Mucosa of gallbladder (tissue), 1 donor: ENCODE measurements at regions not wholly inside any gene's neighbourhood (a gene's known extent, or its start where the extent isn't known, plus 50 kb on each side); places are given as distances from the start of the nearest gene placed in this dataset.

ENCODE experiments used
- DNase-seq: peaks from one replicate; pipeline ENCODE4 v3.0.0-alpha.2; 2020; ENCODE audit warnings: low spot score
- donor health status: DM: no; HTN: no; CAD: no.

- DNase-seq = no peak
Observed at GRCh38 chr15:77557564-77557963, 75.1 kb downstream of the LINGO1 start.

DNA sequence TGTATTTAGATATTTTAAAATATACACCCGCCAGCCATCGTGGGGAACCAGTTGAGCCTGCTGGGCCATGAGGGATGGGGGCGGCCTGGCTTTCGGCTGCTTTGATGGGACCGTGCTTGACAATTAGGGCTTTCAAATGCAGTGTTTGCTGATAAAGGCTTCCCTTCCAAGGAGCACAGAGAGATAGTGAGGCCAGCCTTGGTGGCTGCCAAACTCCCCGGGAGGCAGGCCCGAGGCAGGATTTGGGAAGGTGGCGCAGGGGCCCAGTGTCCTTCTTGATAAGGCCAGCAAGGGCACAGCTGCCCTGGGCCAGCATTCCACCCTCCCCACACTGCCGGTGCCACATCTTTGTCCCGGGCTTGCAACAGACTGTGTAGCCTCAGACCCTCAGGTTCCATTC, 75.6 kb downstream of the LINGO1 start:
- DNase-seq = no peak

GRCh38 chr15:77556622-77557021, 76.1 kb downstream of the LINGO1 start:
- no peak for DNase-seq

GRCh38 chr15:77555232-77555631, 77.5 kb downstream of the LINGO1 start:
- no peak for DNase-seq

DNA sequence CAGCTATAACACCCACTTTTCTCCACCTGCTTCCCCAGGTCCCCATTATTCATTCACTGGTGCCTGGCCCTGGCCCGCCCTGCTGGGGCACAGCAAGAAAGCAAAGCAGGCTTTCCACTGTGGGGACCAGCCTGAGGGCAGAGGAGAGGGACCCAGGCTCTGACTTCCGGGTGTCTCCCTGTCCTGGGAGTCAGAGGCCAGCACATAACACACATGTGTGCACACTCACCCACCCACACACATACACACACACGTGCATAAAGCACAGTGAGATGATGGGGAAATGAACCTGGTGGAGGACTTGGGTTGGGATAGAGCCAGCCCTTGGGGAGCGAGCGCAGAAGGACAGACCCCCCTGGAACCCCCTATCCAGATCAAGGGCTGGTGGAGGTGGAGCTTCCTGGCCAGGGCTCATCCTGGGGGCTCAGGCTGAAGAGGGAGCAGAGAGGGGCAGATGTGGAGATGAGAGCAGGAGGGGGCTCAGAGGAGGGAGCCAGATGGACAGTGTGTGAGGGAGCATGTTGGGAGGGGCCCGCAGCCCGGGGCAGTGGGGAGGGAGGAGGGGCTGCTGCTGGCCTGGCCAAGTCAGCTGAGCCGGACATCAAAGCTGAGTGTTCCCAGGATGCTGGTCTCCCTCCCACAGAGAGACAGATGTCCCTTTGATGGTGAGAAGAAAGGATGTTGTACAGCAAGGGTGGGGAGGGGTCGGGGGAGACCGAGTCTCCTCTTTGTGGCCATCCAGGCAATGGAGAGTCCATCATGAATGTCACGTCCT, 78.2 kb downstream of the LINGO1 start:
- DNase-seq = no peak

GRCh38 chr15:77553695-77554094, 79.0 kb downstream of the LINGO1 start:
- DNase-seq = no peak

DNA sequence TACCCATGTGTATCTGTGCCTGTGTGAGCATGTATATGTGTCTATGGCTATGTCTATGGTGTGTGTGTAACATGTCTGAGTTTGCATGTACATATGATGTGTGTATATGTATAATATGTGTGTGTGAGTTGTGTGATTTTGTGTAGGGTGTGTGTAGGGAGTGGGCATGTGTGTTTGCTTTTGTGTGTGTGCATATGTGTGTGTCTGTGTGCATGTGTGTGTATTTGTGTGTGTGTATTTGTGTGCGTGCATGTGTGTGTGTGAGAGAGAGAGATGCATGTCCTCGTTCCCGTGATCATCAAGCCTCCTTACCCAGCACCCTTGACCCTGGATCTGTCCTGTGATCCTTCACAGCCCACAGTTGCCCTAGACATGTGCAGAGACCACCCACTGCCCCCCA, 79.5 kb downstream of the LINGO1 start:
- no peak for DNase-seq

DNA sequence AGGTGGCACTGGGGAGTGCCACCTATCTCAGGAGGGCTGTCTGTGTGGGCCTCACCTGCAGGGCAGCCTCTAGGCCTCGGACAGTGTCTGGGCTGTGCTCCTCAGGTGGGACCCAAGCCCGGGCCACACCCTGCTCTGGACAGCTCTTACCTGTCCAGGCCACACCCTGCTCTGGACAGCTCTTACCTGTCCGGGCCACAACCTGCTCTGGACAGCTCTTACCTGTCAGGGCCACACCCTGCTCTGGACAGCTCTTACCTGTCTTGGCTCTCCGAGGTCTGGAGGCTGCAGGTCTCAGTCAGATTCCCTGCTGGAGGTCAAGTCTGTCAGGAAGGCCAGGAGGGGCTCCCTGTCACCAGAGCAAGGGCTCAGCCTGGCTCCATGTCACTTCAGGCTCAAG, 80.6 kb downstream of the LINGO1 start:
- no peak for DNase-seq

DNA sequence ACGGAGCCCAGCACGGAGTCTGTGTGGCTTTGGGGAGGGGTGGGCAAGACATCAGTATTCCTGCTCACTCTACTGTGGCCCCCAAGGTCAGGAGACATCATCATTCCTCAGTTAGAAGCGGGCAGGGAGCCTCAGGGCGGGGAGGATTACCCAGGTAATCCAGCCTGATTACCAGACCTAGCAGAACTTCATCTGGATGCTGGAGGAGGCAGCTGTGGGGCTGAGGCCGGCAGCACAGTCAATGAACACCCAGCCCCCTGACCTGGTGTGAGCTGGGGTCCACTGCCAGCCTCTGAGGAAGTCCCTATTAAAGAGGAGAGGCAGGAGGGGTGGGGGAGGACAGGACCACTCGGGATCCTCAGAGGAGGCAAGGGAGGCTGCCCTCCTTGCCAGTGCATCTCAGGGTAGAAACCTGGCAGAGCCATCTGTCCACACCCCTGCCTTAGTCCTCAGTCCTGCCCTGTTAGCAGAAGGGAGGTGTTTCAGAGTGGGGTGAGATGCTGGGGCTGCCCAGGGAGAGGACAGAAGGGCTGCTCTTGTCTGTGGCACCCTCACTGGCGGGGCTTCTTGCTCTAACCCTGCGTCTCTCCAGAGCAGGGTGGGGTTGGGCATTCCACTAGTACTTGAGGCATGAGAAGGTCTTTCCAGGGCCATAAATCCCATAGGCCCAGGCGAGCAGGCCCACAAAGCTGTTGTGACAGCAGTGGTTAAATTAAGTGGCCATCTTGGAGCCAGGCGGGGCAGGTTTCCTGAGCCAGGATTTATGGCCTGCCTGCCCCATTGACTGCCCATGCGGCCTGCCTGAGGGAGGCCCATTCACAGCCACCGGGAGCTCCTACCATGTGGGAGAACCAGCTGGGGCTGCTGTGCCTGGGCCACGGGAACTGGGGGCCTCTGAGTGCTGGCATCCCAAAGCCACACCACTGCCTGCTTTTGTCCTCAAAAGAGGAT, 82.1 kb downstream of the LINGO1 start:
- no peak for DNase-seq

DNA sequence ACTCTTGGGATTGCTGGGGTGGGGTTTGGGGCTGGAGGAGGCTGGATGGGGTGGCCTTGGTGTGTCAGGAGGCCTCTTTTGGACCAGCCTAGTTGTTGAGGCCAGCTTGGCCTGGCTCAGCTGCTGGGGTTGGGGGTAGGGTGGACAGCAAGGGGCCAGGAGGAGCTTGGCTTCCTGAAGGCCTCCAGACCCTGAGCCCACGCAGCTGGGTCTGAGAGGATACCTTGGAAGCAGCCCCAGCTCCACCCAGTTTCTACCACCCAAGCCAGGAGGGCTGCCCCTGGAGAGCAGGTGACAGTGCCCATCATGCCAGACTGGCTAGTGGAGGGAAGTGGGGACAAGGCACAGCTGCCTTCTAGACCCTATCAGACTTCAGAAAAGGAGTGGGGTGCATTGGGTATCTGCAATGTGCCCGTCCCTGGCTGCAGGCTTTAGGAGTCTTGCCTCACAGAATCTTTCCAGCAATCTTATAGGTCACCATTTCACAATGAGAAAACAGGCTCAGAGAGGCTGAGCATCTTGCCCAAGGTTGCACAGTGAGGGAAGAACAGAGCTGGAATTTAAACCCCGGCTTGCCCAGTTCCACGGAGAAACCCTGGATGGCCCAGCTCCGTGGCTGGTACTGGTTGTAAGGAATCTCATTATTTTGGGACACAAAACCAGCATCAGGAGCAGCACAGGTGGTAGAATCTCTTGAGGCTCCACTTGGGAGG, 83.0 kb downstream of the LINGO1 start:
- no peak for DNase-seq

DNA sequence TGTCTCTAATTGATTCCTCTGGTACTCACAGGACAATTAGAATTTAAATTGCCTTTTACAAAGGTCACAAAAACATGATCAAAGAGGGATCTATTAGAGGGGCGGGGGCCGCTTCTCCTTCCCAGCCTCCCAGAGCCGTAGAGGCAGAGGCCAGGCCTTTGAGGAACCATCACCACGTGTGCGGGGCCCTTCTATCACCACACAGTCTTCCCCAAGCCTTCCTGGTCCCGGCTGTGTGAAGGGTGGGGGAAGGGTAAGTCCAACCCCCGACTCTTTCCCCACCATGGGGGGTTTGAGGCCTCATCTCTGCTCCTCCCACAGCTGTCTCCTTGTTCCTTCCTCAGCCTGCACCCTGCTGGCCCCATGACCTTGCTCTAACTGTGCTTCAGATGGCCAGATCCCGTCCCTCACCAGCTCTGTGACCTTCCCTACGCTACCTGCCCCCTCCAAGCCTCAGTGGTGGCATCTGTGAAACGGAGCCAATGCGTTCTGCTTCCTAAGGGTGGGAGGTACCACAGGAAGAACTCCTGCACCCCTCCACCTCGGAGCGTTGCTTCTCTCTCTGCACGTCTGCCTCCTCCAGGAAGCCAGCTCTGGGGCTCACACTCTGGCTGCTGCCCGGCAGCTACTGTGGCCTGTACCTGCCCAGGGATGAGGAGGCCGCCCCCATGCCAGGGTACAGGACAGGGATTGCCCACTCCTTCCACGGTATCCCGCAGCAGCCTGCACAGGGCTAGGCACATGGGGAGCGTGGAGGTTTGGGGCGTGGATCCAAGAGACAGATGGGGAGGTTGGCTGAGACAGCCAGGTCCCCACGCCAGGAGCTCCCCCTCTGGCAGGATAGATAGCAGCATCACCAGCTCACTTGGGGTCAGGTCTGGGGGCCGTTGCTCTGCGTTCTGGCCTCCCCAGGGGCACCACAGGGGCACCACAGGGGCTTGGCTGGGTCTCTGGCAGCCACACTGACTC, 83.8 kb downstream of the LINGO1 start:
- no peak for DNase-seq

DNA sequence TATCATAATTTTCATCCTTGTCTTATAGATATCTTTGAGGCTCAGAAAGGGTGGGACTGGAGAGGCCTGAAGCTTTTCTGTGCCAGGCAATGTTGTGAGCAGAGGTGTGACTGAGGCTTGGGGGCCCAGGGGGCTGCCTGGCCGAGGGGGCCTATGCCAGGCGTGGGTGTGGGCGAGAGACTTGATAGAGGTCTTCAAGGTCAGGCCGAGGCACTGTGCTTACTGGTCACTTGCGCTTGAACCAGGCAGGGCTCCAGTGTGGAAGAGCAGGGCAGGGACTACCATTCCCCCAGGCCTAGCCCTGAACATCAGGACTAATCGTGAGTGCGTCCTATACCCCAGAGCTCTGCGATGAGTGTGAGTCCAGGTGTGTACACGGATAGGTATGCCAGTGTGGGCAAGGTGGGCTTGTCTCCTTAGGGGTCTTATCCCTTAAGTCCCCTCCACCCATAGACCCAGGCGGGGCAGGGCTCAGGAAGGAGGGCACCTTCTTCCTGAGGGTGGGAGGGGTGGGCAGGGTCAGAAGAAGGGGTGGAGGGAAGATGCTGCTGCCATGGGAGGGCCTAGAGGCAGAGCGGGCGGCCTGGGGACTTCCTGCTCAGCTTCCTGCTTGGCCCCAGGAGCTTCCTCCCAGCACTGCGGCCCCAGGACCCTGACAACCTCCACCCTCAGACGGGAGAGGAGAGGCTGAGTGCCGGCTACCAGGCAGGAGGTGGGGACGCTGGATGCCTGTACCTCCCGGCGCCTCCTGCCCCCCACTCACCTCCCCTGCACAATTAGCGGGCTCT, 84.7 kb downstream of the LINGO1 start:
- DNase-seq = no peak

- DNase-seq = no peak
Observed at GRCh38 chr15:77546870-77547269, 85.8 kb downstream of the LINGO1 start.

- peak; percentile 60 for DNase-seq
Observed at GRCh38 chr15:77546050-77546501, 86.6 kb downstream of the LINGO1 start.

DNA sequence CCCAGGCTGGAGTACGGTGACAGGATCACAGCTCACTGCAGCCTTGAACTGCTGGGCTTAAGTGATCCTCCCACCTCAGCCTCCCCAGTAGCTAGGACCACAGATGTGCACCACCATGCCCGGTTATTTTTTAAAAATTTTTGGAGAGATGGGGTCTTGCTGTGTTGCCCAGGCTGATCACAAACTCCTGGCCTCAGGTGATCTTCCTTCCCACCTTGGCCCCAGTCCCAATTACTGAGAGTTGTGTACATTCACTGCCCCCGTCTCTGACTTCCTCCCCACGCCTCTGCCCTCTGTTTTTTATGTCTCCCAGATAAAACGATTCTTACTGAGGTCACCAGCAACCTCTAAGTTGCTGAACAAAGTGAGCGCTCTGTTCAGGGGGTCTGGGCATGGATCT, 87.7 kb downstream of the LINGO1 start:
- no peak for DNase-seq

- peak; percentile 32 for DNase-seq
Observed at GRCh38 chr15:77544162-77544561, 88.5 kb downstream of the LINGO1 start.

DNA sequence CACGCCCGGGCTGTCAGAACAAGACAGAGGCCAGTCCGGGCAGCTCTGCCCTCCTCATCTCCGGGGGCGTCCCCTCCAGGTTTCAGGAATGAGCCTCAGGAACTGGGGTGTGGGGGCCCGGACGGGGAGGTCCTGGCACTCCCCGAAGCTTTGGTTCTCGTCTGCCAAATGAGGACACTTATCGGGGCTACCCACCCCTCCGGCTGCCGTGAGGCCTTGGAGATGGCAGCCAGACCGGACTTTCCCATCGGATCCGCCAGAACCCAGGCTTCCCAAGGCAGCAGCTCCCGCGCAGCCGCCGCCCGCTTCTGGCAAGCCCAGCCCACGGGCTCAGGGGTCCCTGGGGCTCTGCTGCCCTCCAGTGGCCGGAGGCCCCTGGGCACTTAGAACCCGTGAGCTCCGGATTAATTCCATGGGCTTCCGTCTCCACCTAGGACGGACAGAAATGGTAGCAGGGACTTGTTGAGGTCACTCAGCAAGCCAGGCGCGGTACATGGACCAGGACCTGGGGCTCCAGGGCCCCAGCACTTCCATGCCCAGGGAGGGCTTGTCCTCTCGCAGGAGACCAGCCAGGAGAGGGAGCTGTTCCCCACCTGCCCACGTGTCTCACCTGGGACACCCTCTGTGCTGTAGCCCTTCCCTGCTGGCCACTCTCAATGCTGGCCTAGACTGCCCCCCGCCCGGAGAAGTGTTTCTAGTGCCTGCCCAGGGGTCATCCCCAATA, 89.4 kb downstream of the LINGO1 start:
- peak; percentile 90 for DNase-seq

DNA sequence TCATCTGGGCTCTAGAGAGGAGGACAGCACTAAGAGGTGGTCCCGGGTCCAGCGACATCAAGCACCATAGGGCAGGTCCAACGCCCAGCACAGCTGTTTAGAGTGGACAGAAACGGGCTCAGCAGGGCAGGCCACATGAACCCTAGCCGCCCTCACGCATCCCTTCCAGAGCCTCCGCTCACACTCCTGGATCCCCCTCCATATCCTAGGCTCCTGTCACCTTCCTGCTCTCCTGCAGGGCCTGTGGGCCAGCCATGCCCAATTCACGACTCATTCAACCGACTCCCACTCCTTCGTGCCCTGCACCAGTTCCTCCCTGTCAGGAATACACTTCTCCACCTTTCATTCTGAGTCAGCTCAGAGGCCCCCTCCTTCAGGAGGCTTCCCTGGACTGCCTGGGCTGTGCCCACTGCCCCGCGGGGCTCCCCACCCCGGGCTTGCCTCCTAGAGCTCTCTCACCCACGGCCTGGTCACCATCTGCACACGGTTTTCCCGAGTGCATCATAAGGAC, 90.2 kb downstream of the LINGO1 start:
- DNase-seq = no peak
